Panc1 (cell line): ENCODE measurements at regions not wholly inside any gene's neighbourhood (a gene's known extent, or its start where the extent isn't known, plus 50 kb on each side); places are given as distances from the start of the nearest gene placed in this dataset.

ENCODE experiments used
- ATAC-seq: fragments of 200-7000 bp; cut with Tn5 transposase; 2 replicates; pipeline ENCODE4 v1.9.1; 2020; ENCODE audit warnings: mild to moderate bottlenecking, moderate library complexity
- BruUV-seq: library from RNA; stranded (reverse); fragments of 400-500 nt; replicated peaks from 2 replicates; lab custom pipeline; 2021; lab: Mats Ljungman, UMichigan
- CTCF ChIA-PET: fragments of 300-600 bp; sonication (Branson Sonifier 250); formaldehyde crosslinking; loops from one replicate; lab custom pipeline; 2022; ENCODE audit warnings: antibody characterized with exemption; lab: Charles Lee
- POLR2A ChIA-PET: fragments of 300-600 bp; sonication (Branson Sonifier 250); formaldehyde crosslinking; loops from one replicate; lab custom pipeline; 2022; ENCODE audit warnings: antibody characterized with exemption; lab: Charles Lee
- DNase-seq: peaks from one replicate; pipeline ENCODE4 v3.0.0-alpha.2; 2010; ENCODE audit warnings: low read depth, low spot score
- H3K27ac ChIP-seq: 2 replicates; pipeline ENCODE4 v1.5.1; 2011; ENCODE audit warnings: mild to moderate bottlenecking, low read length, inconsistent platforms
- H3K27me3 ChIP-seq: fragments of 200-500 bp; sonication (Bioruptor generic); 2 replicates; pipeline ENCODE4 v1.6.0; 2014; ENCODE audit warnings: low read length, inconsistent platforms; ENCODE audit not compliant: control insufficient read depth, insufficient read depth
- H3K36me3 ChIP-seq: fragments of 200-500 bp; sonication (Bioruptor generic); 2 replicates; pipeline ENCODE4 v1.5.1; 2014; ENCODE audit warnings: inconsistent platforms, mild to moderate bottlenecking, low read length, moderate library complexity; ENCODE audit not compliant: control insufficient read depth, insufficient read depth
- H3K4me1 ChIP-seq: 2 replicates; pipeline ENCODE4 v1.5.1; 2011; ENCODE audit warnings: inconsistent platforms, mild to moderate bottlenecking, low read length, moderate library complexity; ENCODE audit not compliant: control insufficient read depth, insufficient read depth
- H3K4me3 ChIP-seq, 2 experiments: 2 replicates each; pipeline ENCODE4 v1.5.1; 2011 to 2012; ENCODE audit warnings: low read depth in 2 of 2, low read length in 2 of 2, mild to moderate bottlenecking in 2 of 2, inconsistent platforms in 1 of 2, moderate library complexity in 1 of 2
- H3K9me3 ChIP-seq: fragments of 200-500 bp; sonication (Bioruptor generic); 2 replicates; pipeline ENCODE4 v1.5.1; 2014; ENCODE audit warnings: low read depth, mild to moderate bottlenecking, inconsistent platforms, low read length, moderate library complexity; ENCODE audit not compliant: control insufficient read depth, insufficient read depth
- CTCF ChIP-seq: fragments of 450-650 bp; IDR thresholded peaks from 2 replicates; pipeline ENCODE4 v1.5.1; 2017; ENCODE audit warnings: mild to moderate bottlenecking
- POLR2AphosphoS5 ChIP-seq: IDR thresholded peaks from 2 replicates; pipeline ENCODE4 v1.6.1; 2012; ENCODE audit warnings: mild to moderate bottlenecking, low read depth, low read length, moderate library complexity
- REST ChIP-seq, 2 experiments: IDR thresholded peaks; 2 replicates each; pipeline ENCODE4 v1.6.1; 2011 to 2012; ENCODE audit warnings: low read depth in 2 of 2, control low read depth in 1 of 2, low read length in 1 of 2, mild to moderate bottlenecking in 1 of 2, moderate library complexity in 1 of 2; ENCODE audit not compliant: insufficient read depth in 1 of 2
- SIN3A ChIP-seq: IDR thresholded peaks from 2 replicates; pipeline ENCODE4 v1.6.1; 2012; ENCODE audit warnings: low read depth, mild to moderate bottlenecking, low read length, moderate library complexity, borderline replicate concordance; ENCODE audit not compliant: insufficient read depth
- TCF7L2 ChIP-seq: IDR thresholded peaks from 2 replicates; pipeline ENCODE4 v1.6.1; 2011; ENCODE audit warnings: mild to moderate bottlenecking, low read depth, low read length, inconsistent platforms
- in situ Hi-C: cut with HindIII; loops from 2 replicates; pipeline ENCODE4 v1.10.0; 2016; ENCODE audit warnings: low sequenced_read_pairs, low pct_unique_long_range_greater_than_20kb
- intact Hi-C: fragments of 100-400 bp; cut with micrococcal nuclease; formaldehyde crosslinking; loops from one replicate; pipeline ENCODE4 v1.10.0; 2022; ENCODE audit not compliant: unreplicated experiment

GRCh38 chr7:142337054-142338001 is 79.5 kb upstream of the PRSS58 start:
- no peak for ATAC-seq
- CTCF ChIA-PET: interaction anchor here (0.7 kb wide), 1 partner anchor 359 kb away, joined by 3 read pairs; no protein-coding TSS in a partner anchor
- no peak for DNase-seq
- Histone ChIP-seq H3K4me3 (no peak overlapping the region), H3K27me3 (no peaks in the 10 kb centered on the region), H3K36me3 (no peaks in the 10 kb centered on the region), H3K9me3 (no peaks in the 10 kb centered on the region), H3K27ac (no peak overlapping the region), H3K4me1 (no peaks in the 10 kb centered on the region)
- intact Hi-C loops (no loop called here), in situ Hi-C loops (no loop called here)
- TF ChIP-seq REST (IDR thresholded peaks at IDR 0.05; ENCODE audit: insufficient read depth in 1 of 2, low read depth in 2 of 2, low read length in 1 of 2) (no peak), SIN3A (no peak), CTCF (no peak), POLR2AphosphoS5 (no peak)
- POLR2A ChIA-PET: no interaction called here
- no TSS peak for BruUV-seq

GRCh38 chr7:142334806-142335205 is 76.9 kb upstream of the PRSS58 start:
- intact Hi-C loops (no loop called here), in situ Hi-C loops (no loop called here)
- H3K4me3 ChIP-seq: no peak overlapping the region
- no peaks in the 10 kb centered on the region for H3K4me1 ChIP-seq
- no peak overlapping the region for H3K27ac ChIP-seq
- no peaks in the 10 kb centered on the region for H3K36me3 ChIP-seq
- POLR2A ChIA-PET: no interaction called here
- no peaks in the 10 kb centered on the region; the same call in 1 of the 2 replicates for H3K27me3 ChIP-seq
- ATAC-seq (no peak), DNase-seq (no peak)
- H3K9me3 ChIP-seq: no peaks in the 10 kb centered on the region
- BruUV-seq: no TSS peak
- TF ChIP-seq REST (IDR thresholded peaks at IDR 0.05; ENCODE audit: insufficient read depth in 1 of 2, low read depth in 2 of 2, low read length in 1 of 2) (no peak), TCF7L2 (no peak), SIN3A (no peak), POLR2AphosphoS5 (no peak), CTCF (no peak)
- CTCF ChIA-PET: interaction anchor here (0.6 kb wide), 1 partner anchor 17 kb away, joined by 10 read pairs; no protein-coding TSS in a partner anchor
